Progenitor cell of endocrine pancreas (in vitro differentiated cells): ENCODE measurements at regions not wholly inside any gene's neighbourhood (a gene's known extent, or its start where the extent isn't known, plus 50 kb on each side); places are given as distances from the start of the nearest gene placed in this dataset.

Experiments used
- DNase-seq: peaks from one replicate; pipeline ENCODE4 v3.0.0; 2021; ENCODE audit warnings: low spot score; ENCODE audit not compliant: unreplicated experiment
- H3K27ac Mint-ChIP-seq: 2 replicates; pipeline ENCODE4 v1.8.0; 2021; ENCODE audit warnings: mild to moderate bottlenecking, moderate library complexity, mixed read lengths
- H3K27me3 Mint-ChIP-seq: 2 replicates; pipeline ENCODE4 v1.8.0; 2021; ENCODE audit warnings: mixed read lengths
- H3K36me3 Mint-ChIP-seq: 2 replicates; pipeline ENCODE4 v1.8.0; 2022; ENCODE audit warnings: mixed read lengths; ENCODE audit not compliant: insufficient read depth
- H3K4me1 Mint-ChIP-seq: 2 replicates; pipeline ENCODE4 v1.8.0; 2021; ENCODE audit warnings: low read depth, mixed read lengths
- H3K4me3 Mint-ChIP-seq: 2 replicates; pipeline ENCODE4 v1.8.0; 2021; ENCODE audit warnings: low read depth, mild to moderate bottlenecking, moderate library complexity, mixed read lengths
- H3K9me3 Mint-ChIP-seq: 2 replicates; pipeline ENCODE4 v1.8.0; 2021; ENCODE audit warnings: low read depth, mixed read lengths
- CTCF ChIP-seq: fragments of 200-600 bp; sonication (generic); IDR thresholded peaks from one replicate; pipeline ENCODE4 v1.5.0; 2021; ENCODE audit warnings: antibody characterized with exemption, mild to moderate bottlenecking; ENCODE audit not compliant: unreplicated experiment

GRCh38 chr1:98048244-98048643 is 127.4 kb upstream of the DPYD start:
- Mint-ChIP-seq H3K4me1 (peaks cover 14% of the 10 kb centered on the region), H3K4me3 (peak overlapping the region; percentile 64), H3K27me3 (peaks cover 66% of the 10 kb centered on the region)

GRCh38 chr1:98047171-98047570 is 126.3 kb upstream of the DPYD start:
- no peak for TF ChIP-seq CTCF
- DNase-seq, result no peak
- Mint-ChIP-seq H3K9me3 (no peaks in the 10 kb centered on the region), H3K27me3 (peaks cover 71% of the 10 kb centered on the region), H3K4me3 (no peak overlapping the region), H3K36me3 (no peaks in the 10 kb centered on the region), H3K4me1 (peaks cover 10% of the 10 kb centered on the region), H3K27ac (no peak overlapping the region)

More at GRCh38 chr1:98048244-98048643, 127.4 kb upstream of the DPYD start:
- peak; percentile 88 for DNase-seq
- H3K36me3 Mint-ChIP-seq, result no peaks in the 10 kb centered on the region
- H3K27ac Mint-ChIP-seq, result peak overlapping the region; percentile 60
- no peaks in the 10 kb centered on the region for H3K9me3 Mint-ChIP-seq
- TF ChIP-seq CTCF, result peak; percentile 12

GRCh38 chr1:98045767-98046641 is 125.2 kb upstream of the DPYD start:
- DNase-seq, result no peak
- Mint-ChIP-seq H3K9me3 (no peaks in the 10 kb centered on the region), H3K4me3 (peak overlapping the region; percentile 74), H3K27me3 (peaks cover 70% of the 10 kb centered on the region), H3K4me1 (peaks cover 9% of the 10 kb centered on the region), H3K27ac (no peak overlapping the region), H3K36me3 (no peaks in the 10 kb centered on the region)
- no peak for TF ChIP-seq CTCF

GRCh38 chr1:98045211-98045766 is 124.5 kb upstream of the DPYD start:
- no peak for TF ChIP-seq CTCF
- Mint-ChIP-seq H3K4me3 (peak overlapping the region; percentile 74), H3K9me3 (no peaks in the 10 kb centered on the region), H3K27ac (no peak overlapping the region), H3K27me3 (peaks cover 67% of the 10 kb centered on the region), H3K4me1 (peaks cover 8% of the 10 kb centered on the region), H3K36me3 (no peaks in the 10 kb centered on the region)
- no peak for DNase-seq

- Mint-ChIP-seq H3K36me3 (no peaks in the 10 kb centered on the region), H3K4me1 (peaks cover 8% of the 10 kb centered on the region), H3K4me3 (peak overlapping the region; percentile 74), H3K27ac (no peak overlapping the region), H3K27me3 (peaks cover 65% of the 10 kb centered on the region), H3K9me3 (no peaks in the 10 kb centered on the region)
- no peak for TF ChIP-seq CTCF
- DNase-seq, result no peak
Measured at GRCh38 chr1:98044766-98045165, 123.9 kb upstream of the DPYD start.
